ENCODE measurements at regions not wholly inside any gene's neighbourhood (a gene's known extent, or its start where the extent isn't known, plus 50 kb on each side); places are given as distances from the start of the nearest gene placed in this dataset.

- DNase-seq (ENCODE audit: low read depth): no peak
These were observed 158.9 kb downstream of the KLF6 start for GRCh38 chr10:3625959-3626751.

GRCh38 chr10:3624367-3624766, 160.6 kb downstream of the KLF6 start:
- DNase-seq (ENCODE audit: low read depth): no peak

GRCh38 chr10:3623746-3624145, 161.3 kb downstream of the KLF6 start:
- no peak for DNase-seq (ENCODE audit: low read depth)

DNA sequence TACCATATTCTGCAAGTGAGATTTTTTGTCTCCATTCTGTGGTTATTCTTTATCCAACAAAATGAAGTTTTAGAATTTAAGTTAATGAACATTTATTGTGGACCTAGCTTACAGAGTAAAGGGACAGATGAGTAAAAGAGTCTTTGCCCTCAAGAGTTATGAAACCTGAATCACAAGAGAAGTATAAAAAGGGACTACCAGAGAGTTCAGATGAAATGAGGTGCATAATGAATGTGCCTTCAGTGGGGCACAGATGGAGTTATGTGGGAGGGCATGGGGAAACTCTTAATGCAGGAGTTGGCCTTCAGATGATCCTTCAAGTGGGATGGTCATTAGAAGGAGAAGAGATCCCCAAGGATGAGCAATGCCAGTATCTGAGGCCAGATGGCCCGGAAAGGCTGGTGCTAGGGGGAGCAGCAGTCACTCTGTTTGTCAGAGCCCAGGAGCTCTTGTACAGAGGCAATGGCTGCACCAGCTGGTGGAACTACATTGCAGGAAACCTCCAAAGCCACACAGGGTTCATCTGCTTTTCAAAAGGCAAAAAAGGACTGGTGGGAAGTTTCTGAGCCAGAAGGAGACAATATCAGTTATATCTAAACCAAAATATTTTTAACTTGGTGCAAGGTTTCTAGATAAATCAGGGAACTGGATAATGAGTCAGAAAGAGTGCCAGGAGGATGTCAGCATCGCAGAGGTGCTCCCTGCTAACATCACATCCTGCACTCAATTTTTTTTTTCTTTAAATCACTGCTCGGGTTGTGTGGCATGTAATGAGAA, 162.0 kb downstream of the KLF6 start:
- no peak for DNase-seq (ENCODE audit: low read depth)

DNA sequence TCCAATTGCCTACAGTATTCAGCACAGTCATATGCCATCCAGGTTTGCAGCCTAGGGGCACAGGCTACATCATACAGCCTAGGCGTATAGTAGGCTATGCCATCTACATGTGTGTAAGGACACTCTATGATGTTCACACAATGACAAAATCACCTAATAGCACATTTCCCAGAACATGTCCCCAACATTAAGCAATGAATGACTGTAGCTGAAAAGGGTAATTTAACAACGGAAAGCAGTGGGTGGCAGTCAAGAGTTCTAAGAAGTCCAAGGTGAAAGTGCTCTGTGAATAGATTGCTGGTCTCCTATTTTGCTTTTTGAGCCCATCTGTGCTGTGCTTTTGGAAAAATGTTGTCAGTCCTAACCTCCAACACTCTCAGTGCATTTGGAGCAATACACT, 162.6 kb downstream of the KLF6 start:
- DNase-seq (ENCODE audit: low read depth): no peak

DNA sequence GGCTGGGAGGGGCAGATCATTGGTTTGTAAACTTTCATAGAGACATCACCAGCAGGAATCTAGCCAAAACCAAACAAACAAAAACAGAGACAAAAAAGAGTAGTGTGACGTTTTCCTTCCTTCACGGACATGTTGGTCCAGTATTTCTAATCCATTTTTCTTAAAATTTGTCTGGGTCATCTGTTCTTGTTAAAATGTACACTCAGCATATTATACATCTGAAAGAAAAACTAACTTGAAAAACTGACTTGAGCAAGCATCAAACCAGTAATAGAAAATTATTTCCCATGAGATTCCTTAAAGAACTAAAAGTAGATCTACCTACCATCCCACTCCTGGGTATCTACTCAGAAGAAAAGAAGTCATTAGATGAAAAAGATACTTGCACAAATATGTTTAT, 164.2 kb downstream of the KLF6 start:
- no peak for DNase-seq (ENCODE audit: low read depth)

DNA sequence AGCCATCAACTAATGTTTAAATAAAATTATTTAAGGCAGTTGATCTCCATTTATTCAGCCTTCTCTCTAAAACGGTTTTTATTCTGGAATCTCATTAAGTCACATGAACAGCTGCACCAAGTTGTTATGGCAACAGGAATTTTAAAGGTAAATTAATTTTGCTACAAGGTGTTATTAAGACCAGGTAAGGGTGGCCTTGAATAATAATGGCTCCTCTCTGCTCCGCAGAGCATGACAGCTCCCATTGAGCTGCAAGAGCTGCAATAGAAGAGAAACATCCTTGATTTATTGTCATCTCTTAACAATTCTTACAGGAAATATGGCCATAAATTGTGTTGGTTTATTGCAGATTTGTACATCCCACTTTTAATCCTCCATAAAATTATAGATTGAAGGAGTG, 165.8 kb downstream of the KLF6 start:
- no peak for DNase-seq (ENCODE audit: low read depth)

DNA sequence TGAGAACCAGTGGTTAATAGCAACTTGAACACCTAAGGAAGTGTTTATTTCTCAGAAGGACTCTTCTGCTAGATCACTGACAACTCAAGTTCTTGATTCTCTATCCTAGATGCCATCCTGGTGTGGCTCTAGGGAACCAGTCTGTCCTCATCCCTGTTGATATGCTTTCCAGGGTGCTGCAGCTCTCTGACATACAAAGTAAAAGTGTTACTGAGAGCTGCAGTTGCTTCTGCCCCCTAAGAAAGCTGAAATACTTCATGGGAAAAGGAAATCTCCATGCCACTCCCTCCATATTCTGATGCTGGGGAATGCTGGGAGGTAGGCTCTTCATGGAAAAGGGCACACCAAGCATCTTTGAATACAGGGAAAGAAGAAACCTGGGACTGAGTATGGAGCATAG, 168.1 kb downstream of the KLF6 start:
- DNase-seq (ENCODE audit: low read depth): no peak

DNA sequence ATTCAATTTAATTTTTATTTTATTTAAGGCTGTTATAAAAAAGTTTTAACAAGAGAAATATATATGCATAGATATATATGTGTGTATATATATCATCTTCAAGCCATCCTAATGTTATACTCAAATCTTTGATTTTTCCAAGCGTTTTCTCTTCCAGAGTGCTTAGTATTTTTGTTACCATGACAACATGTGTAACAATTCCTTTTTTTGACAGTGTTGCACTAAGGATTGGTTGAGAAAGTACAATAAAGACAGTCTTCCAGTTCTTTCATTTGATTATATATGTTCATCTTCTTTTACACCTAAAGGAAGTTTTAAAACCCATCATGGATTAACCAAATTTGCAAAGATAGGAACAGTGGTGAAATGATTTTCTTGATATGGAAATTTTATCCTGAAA, 171.7 kb downstream of the KLF6 start:
- DNase-seq (ENCODE audit: low read depth): no peak

DNA sequence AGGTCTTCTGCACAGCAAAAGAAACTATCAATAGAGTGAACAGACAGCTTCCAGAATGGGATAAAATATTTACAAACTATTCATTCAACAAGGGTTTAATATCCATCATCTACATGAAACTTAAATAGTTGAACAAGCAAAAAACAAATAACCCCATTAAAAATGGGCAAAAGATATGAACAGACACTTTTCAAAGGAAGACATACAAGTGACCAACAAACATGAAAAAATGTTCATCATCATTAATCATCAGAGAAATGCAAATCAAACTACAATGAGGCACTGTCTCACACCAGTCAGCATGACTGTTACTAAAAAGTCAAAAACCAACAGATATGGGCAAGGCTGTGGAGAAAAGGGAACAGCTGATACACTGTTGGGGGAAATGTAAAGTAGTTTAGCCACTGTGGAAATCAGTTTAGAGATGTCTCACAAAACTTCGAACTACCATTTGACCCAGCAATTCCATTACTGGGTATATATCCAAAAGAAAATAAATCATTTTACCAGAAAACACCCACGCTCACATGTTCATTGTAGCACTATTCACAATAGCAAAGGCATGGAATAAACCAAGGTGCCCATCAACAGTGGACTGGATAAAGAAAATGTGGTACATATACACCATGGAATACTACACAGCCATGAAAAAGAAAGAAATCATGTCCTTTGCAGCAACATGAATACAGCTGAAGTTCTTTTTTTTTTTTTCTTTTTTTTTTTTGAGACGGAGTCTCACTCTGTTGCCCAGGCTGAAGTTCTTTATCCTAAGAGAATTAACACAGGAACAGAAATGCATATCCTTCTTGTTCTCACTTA, 172.6 kb downstream of the KLF6 start:
- DNase-seq (ENCODE audit: low read depth): no peak

GRCh38 chr10:3606309-3606708, 178.7 kb downstream of the KLF6 start:
- no peak for DNase-seq (ENCODE audit: low read depth)

DNA sequence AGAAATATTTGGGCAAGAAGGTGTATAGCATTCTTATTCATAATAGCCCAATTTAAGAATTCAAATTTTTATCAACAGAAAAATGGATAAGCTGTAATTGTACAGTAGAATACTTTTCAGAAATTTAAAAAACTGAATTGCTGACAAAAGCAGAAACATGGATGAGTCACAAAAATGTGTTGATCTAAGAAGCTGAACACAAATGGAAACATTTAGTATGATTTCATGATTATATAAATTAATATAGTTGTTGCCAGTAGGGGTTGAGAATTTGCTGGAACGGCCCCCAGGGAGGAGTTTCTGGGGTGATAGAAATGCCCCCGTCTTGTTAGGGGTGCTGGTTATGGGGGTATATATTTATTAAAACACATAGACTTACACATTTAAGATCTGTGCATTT, 179.1 kb downstream of the KLF6 start:
- DNase-seq (ENCODE audit: low read depth): no peak

- no peak for DNase-seq (ENCODE audit: low read depth)
These were observed 189.3 kb downstream of the KLF6 start for GRCh38 chr10:3595736-3596135.

- DNase-seq (ENCODE audit: low read depth): no peak
These were observed 191.4 kb downstream of the KLF6 start for GRCh38 chr10:3593611-3594010.

DNA sequence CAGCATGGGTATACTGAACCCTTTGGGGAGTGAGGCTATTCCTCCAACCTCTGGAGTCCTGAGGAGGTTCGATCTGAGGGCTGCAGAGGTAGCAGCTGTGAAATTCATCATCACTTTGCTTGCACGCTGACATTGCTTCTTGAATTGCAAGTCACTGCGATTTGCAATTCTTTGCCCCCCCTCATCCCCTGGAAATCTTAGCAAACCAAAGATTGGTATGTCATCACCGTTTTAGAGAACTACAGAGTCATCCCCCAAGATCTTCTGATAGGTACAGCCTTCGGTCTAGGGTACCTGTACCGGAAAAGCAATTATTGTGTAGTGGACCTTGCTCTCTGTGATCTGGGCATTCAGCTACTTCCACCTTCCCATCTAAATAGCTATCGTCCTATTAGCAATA, 192.6 kb downstream of the KLF6 start:
- DNase-seq (ENCODE audit: low read depth): no peak

DNA sequence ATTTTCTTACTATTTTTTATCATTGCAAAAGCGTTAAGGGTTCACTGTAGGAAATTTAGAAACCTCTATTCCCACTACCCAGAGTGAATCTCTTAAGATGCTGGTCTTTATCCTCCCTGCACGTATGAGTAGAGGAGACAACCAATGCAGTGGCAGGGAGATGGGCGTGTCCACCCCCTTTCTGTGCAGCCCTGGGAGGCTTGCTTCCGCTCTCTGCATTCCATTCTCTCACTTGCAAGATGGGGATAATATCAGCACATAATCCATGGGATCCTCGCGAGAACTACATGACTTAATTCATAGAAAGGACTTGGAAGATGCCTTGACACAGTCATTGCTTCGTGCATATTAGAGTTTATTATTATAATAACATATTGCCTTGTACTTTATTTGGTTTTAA, 196.2 kb downstream of the KLF6 start:
- DNase-seq (ENCODE audit: low read depth): no peak

- no peak for DNase-seq (ENCODE audit: low read depth)
These were observed 196.7 kb downstream of the KLF6 start for GRCh38 chr10:3588346-3588745.

- no peak for DNase-seq (ENCODE audit: low read depth)
These were observed 199.9 kb downstream of the KLF6 start for GRCh38 chr10:3584926-3585784.

DNA sequence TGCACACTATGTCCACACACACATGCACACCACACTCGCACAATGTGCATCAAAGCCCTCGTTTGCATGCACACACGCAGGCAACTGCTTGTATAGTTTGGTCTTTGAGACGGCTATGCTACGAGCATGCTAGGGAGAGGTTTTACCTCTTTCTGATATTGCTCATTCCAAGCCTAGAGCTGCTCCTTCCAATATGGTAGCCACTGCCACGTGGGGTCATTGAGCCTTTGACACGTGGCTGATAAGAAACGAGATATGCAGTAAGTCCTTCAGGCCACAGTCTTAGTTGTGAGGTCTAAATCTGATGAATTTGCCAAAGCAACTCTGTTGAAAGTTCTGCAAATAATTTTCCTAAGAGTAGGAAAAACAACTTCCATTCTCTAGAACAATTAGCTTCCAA, 204.4 kb downstream of the KLF6 start:
- no peak for DNase-seq (ENCODE audit: low read depth)

DNA sequence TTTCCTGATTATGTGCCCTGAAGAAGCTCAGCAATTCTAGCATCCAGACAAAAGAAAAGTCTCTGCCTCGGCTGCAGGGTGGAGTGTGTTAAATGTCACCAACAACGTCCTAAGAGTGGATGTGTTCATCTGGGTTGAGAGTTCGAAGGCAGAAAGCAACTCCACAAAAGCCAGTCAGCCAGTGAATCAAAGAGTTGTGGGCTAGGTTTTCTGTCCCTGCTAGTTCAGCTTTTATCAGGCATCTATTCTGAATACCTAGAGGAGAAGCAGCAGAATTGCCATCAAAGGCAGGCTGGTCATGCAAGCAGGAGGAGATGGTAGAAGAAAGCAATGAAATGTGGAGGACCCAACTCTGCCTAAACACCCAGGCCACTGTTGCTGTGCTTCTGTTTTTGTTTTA, 205.2 kb downstream of the KLF6 start:
- no peak for DNase-seq (ENCODE audit: low read depth)

DNA sequence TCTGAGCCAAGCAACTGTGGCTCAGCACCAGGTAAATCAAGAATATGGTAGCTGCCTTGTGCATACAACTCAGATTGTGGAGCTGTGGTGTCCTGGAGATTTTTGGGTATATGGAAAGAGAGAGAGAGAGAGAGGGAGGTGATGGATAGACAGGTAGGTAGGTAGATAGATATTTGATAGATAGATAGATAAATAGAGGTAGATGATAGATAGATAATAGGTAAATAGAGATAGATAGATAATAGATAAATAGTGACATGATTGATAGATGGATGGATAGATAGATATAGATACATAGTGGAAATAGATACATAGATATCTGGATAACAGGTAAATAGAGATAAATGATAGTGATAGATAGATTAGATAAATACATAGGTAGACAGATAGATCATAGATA, 206.3 kb downstream of the KLF6 start:
- DNase-seq (ENCODE audit: low read depth): no peak

DNA sequence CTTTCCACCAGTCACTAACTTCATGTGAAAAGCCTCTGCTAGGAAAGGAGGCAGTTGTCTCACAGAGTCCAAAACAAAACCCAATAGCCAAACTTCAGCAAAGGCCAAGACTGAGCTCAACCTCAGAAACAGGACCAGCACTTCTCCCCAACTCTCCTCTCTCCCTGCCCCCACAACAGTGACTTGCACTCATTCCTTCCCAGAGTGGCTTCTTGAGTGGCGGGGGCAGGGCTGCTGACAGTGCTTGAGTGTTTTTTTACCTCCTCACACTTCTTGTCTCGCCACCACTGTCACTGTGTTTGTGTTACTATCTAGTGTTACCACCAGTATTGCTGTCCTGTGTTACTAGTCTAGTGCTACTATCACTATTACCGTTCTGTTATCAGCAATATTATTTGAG, 206.8 kb downstream of the KLF6 start:
- DNase-seq (ENCODE audit: low read depth): no peak

Measured in forelimb muscle (tissue), 1 donor.